Parathyroid adenoma (tissue), 2 donors: ENCODE measurements at regions not wholly inside any gene's neighbourhood (a gene's known extent, or its start where the extent isn't known, plus 50 kb on each side); places are given as distances from the start of the nearest gene placed in this dataset.

Experiments
- H2AFZ ChIP-seq: fragments of 300-600 bp; sonication (generic); one replicate; pipeline ENCODE4 v1.7.0; 2017; ENCODE audit warnings: antibody characterized with exemption, mild to moderate bottlenecking
- H3K27ac ChIP-seq: fragments of 300-600 bp; sonication (generic); one replicate; pipeline ENCODE4 v1.7.0; 2017
- H3K27me3 ChIP-seq: fragments of 300-600 bp; sonication (generic); one replicate; pipeline ENCODE4 v1.7.0; 2017; ENCODE audit warnings: low read length; ENCODE audit not compliant: control insufficient read depth, insufficient read depth
- H3K36me3 ChIP-seq: fragments of 300-600 bp; sonication (generic); one replicate; pipeline ENCODE4 v1.7.0; 2017; ENCODE audit warnings: low read length; ENCODE audit not compliant: control insufficient read depth, insufficient read depth
- H3K4me1 ChIP-seq: fragments of 300-600 bp; sonication (generic); one replicate; pipeline ENCODE4 v1.7.0; 2017; ENCODE audit warnings: control low read depth
- H3K4me2 ChIP-seq: fragments of 300-600 bp; sonication (generic); one replicate; pipeline ENCODE4 v1.7.0; 2017; ENCODE audit warnings: low read length
- H3K4me3 ChIP-seq: fragments of 300-600 bp; sonication (generic); one replicate; pipeline ENCODE4 v1.7.0; 2017; ENCODE audit warnings: low read depth, low read length
- H3K79me2 ChIP-seq: fragments of 300-600 bp; sonication (generic); one replicate; pipeline ENCODE4 v1.7.0; 2017; ENCODE audit warnings: control low read depth
- H3K9ac ChIP-seq: fragments of 300-600 bp; sonication (generic); one replicate; pipeline ENCODE4 v1.7.0; 2017; ENCODE audit warnings: mild to moderate bottlenecking
- H3K9me3 ChIP-seq: fragments of 300-600 bp; sonication (generic); one replicate; pipeline ENCODE4 v1.7.0; 2017; ENCODE audit warnings: low read length; ENCODE audit not compliant: control insufficient read depth
- CTCF ChIP-seq: fragments of 300-600 bp; sonication (generic); IDR thresholded peaks from one replicate; pipeline ENCODE4 v1.7.0; 2017; ENCODE audit warnings: antibody characterized with exemption, mild to moderate bottlenecking
- donor health status: primary hyperparathyroidism.

GRCh38 chr22:48520207-48520606 lies 1307.5 kb downstream of the BRD1 start:
- no peak for TF ChIP-seq CTCF
- H3K9ac ChIP-seq = no peak overlapping the region
- no peak overlapping the region for H3K4me3 ChIP-seq
- H3K9me3 ChIP-seq = no peaks in the 10 kb centered on the region
- no peak overlapping the region for H3K4me2 ChIP-seq
- H3K79me2 ChIP-seq = no peaks in the 10 kb centered on the region
- no peaks in the 10 kb centered on the region for H3K27me3 ChIP-seq
- H2AFZ ChIP-seq = no peak overlapping the region
- H3K36me3 ChIP-seq = no peaks in the 10 kb centered on the region
- H3K27ac ChIP-seq = no peak overlapping the region
- H3K4me1 ChIP-seq = no peaks in the 10 kb centered on the region

- no peaks in the 10 kb centered on the region for H3K4me1 ChIP-seq
- H3K36me3 ChIP-seq = no peaks in the 10 kb centered on the region
- H3K27me3 ChIP-seq = no peaks in the 10 kb centered on the region
- no peak for TF ChIP-seq CTCF
- H3K9ac ChIP-seq = no peak overlapping the region
- no peak overlapping the region for H2AFZ ChIP-seq
- no peak overlapping the region for H3K4me3 ChIP-seq
- H3K4me2 ChIP-seq = no peak overlapping the region
- no peak overlapping the region for H3K27ac ChIP-seq
- H3K79me2 ChIP-seq = no peaks in the 10 kb centered on the region
- no peaks in the 10 kb centered on the region for H3K9me3 ChIP-seq
Observed at GRCh38 chr22:48517039-48518030, 1310.3 kb downstream of the BRD1 start.

GRCh38 chr22:48516571-48516970 lies 1311.1 kb downstream of the BRD1 start:
- no peak for TF ChIP-seq CTCF
- H3K36me3 ChIP-seq = no peaks in the 10 kb centered on the region
- no peaks in the 10 kb centered on the region for H3K27me3 ChIP-seq
- H3K79me2 ChIP-seq = no peaks in the 10 kb centered on the region
- H3K27ac ChIP-seq = no peak overlapping the region
- no peak overlapping the region for H2AFZ ChIP-seq
- H3K4me1 ChIP-seq = no peaks in the 10 kb centered on the region
- no peaks in the 10 kb centered on the region for H3K9me3 ChIP-seq
- H3K4me3 ChIP-seq = no peak overlapping the region
- H3K4me2 ChIP-seq = no peak overlapping the region
- H3K9ac ChIP-seq = no peak overlapping the region

GRCh38 chr22:48515571-48516200 lies 1312.0 kb downstream of the BRD1 start:
- Histone ChIP-seq H3K9ac (no peak overlapping the region), H3K27me3 (no peaks in the 10 kb centered on the region), H3K9me3 (no peaks in the 10 kb centered on the region), H3K79me2 (no peaks in the 10 kb centered on the region), H3K4me3 (no peak overlapping the region), H3K36me3 (no peaks in the 10 kb centered on the region), H2AFZ (no peak overlapping the region), H3K27ac (no peak overlapping the region), H3K4me2 (no peak overlapping the region), H3K4me1 (no peaks in the 10 kb centered on the region)
- TF ChIP-seq CTCF = no peak
